COLO668 (cell line): ENCODE measurements at regions not wholly inside any gene's neighbourhood (a gene's known extent, or its start where the extent isn't known, plus 50 kb on each side); places are given as distances from the start of the nearest gene placed in this dataset.

Source experiments
- DNase-seq: peaks from one replicate; lab custom pipeline; 2025; ENCODE audit not compliant: unreplicated experiment; lab: John Stamatoyannopoulos, UW

GRCh38 chr7:136667584-136667983, 200.9 kb upstream of the CHRM2 start:
- no peak for DNase-seq

- DNase-seq: no peak
These were observed 202.5 kb upstream of the CHRM2 start for GRCh38 chr7:136665878-136666509.

- no peak for DNase-seq
These were observed 203.9 kb upstream of the CHRM2 start for GRCh38 chr7:136664537-136664936.

GRCh38 chr7:136657482-136657921, 210.9 kb upstream of the CHRM2 start:
- DNase-seq: no peak

- no peak for DNase-seq
These were observed 211.9 kb upstream of the CHRM2 start for GRCh38 chr7:136656516-136656915.

GRCh38 chr7:136655414-136655813, 213.0 kb upstream of the CHRM2 start:
- DNase-seq: no peak

GRCh38 chr7:136654406-136654805, 214.0 kb upstream of the CHRM2 start:
- DNase-seq: no peak

- no peak for DNase-seq
These were observed 215.6 kb upstream of the CHRM2 start for GRCh38 chr7:136652635-136653370.

GRCh38 chr7:136640977-136641376, 227.5 kb upstream of the CHRM2 start:
- no peak for DNase-seq

GRCh38 chr7:136637813-136638212, 230.6 kb upstream of the CHRM2 start:
- DNase-seq: no peak

- no peak for DNase-seq
These were observed 232.7 kb upstream of the CHRM2 start for GRCh38 chr7:136635751-136636150.

GRCh38 chr7:136618818-136619217, 249.6 kb upstream of the CHRM2 start:
- no peak for DNase-seq

GRCh38 chr7:136617176-136617575, 251.3 kb upstream of the CHRM2 start:
- DNase-seq: no peak

GRCh38 chr7:136605532-136606329, 262.7 kb upstream of the CHRM2 start:
- DNase-seq: no peak

- DNase-seq: no peak
These were observed 266.7 kb upstream of the CHRM2 start for GRCh38 chr7:136601772-136602171.

GRCh38 chr7:136600475-136600874, 268.0 kb upstream of the CHRM2 start:
- no peak for DNase-seq

- DNase-seq: no peak
These were observed 273.7 kb upstream of the CHRM2 start for GRCh38 chr7:136594739-136595144.

GRCh38 chr7:136588216-136588615, 280.2 kb upstream of the CHRM2 start:
- no peak for DNase-seq

- no peak for DNase-seq
These were observed 282.3 kb upstream of the CHRM2 start for GRCh38 chr7:136585954-136586670.

GRCh38 chr7:136566491-136566890, 302.0 kb upstream of the CHRM2 start:
- DNase-seq: no peak

GRCh38 chr7:136555933-136556332, 312.5 kb upstream of the CHRM2 start:
- no peak for DNase-seq
